Brain microvascular endothelial cell (primary cell): ENCODE measurements at regions not wholly inside any gene's neighbourhood (a gene's known extent, or its start where the extent isn't known, plus 50 kb on each side); places are given as distances from the start of the nearest gene placed in this dataset.

ENCODE experiments used
- DNase-seq: peaks from one replicate; pipeline ENCODE4 v3.0.0-alpha.2; 2020
- H3K27ac ChIP-seq: fragments of 250-450 bp; sonication (Bioruptor Pico); 2 replicates; pipeline ENCODE4 v1.5.1; 2020; ENCODE audit warnings: mild to moderate bottlenecking, moderate library complexity
- H3K27me3 ChIP-seq: fragments of 250-450 bp; sonication (Bioruptor Pico); replicated peaks from 2 replicates; pipeline ENCODE4 v1.5.1; 2020; ENCODE audit warnings: mild to moderate bottlenecking
- H3K36me3 ChIP-seq: fragments of 250-450 bp; sonication (Bioruptor Pico); replicated peaks from 2 replicates; pipeline ENCODE4 v1.5.1; 2020; ENCODE audit warnings: mild to moderate bottlenecking
- H3K4me3 ChIP-seq: 2 replicates; pipeline ENCODE4 v1.5.1; 2011; ENCODE audit warnings: low read depth, mild to moderate bottlenecking, control low read depth, low read length, moderate library complexity
- CTCF ChIP-seq: IDR thresholded peaks from 2 replicates; pipeline ENCODE4 v1.5.1; 2011; ENCODE audit warnings: low read depth, mild to moderate bottlenecking, moderate library complexity, low read length, control low read depth, inconsistent platforms; ENCODE audit errors: missing control alignments
- in situ Hi-C: cut with HindIII; loops from 2 replicates; pipeline ENCODE4 v1.10.0; 2017; ENCODE audit warnings: low sequenced_read_pairs, low pct_ligation_motif_present

- Histone ChIP-seq H3K4me3 (no peak overlapping the region), H3K36me3 (no peaks in the 10 kb centered on the region), H3K27me3 (no peaks in the 10 kb centered on the region), H3K27ac (no peak overlapping the region)
- TF ChIP-seq CTCF = no peak
- DNase-seq = no peak
- in situ Hi-C loops = no loop called here
These were observed 371.6 kb upstream of the MON1B start for GRCh38 chr16:76819226-76819916.

- Histone ChIP-seq H3K27ac (no peak overlapping the region), H3K36me3 (no peaks in the 10 kb centered on the region), H3K4me3 (no peak overlapping the region), H3K27me3 (no peaks in the 10 kb centered on the region)
- no peak for TF ChIP-seq CTCF
- in situ Hi-C loops = no loop called here
- no peak for DNase-seq
These were observed 366.8 kb upstream of the MON1B start for GRCh38 chr16:76824221-76824620.

GRCh38 chr16:76824791-76825190 is 366.2 kb upstream of the MON1B start:
- TF ChIP-seq CTCF = no peak
- in situ Hi-C loops = no loop called here
- Histone ChIP-seq H3K27ac (no peak overlapping the region), H3K4me3 (no peak overlapping the region), H3K27me3 (no peaks in the 10 kb centered on the region), H3K36me3 (no peaks in the 10 kb centered on the region)
- no peak for DNase-seq

- Histone ChIP-seq H3K27me3 (no peaks in the 10 kb centered on the region), H3K4me3 (no peak overlapping the region), H3K27ac (no peak overlapping the region), H3K36me3 (no peaks in the 10 kb centered on the region)
- no peak for TF ChIP-seq CTCF
- in situ Hi-C loops = no loop called here
- no peak for DNase-seq
These were observed 355.7 kb upstream of the MON1B start for GRCh38 chr16:76835339-76835738.

GRCh38 chr16:76835779-76836300 is 355.1 kb upstream of the MON1B start:
- H3K4me3 ChIP-seq = no peak overlapping the region
- no peak for DNase-seq
- no peaks in the 10 kb centered on the region for H3K36me3 ChIP-seq
- H3K27me3 ChIP-seq = no peaks in the 10 kb centered on the region
- no peak for TF ChIP-seq CTCF
- in situ Hi-C loops = no loop called here
- H3K27ac ChIP-seq = no peak overlapping the region

- H3K27ac ChIP-seq = no peak overlapping the region
- no peak for DNase-seq
- H3K4me3 ChIP-seq = no peak overlapping the region
- in situ Hi-C loops = no loop called here
- TF ChIP-seq CTCF = no peak
- no peaks in the 10 kb centered on the region for H3K36me3 ChIP-seq
- no peaks in the 10 kb centered on the region for H3K27me3 ChIP-seq
These were observed 353.1 kb upstream of the MON1B start for GRCh38 chr16:76837872-76838271.
